Right lobe of liver (tissue), 4 donors: ENCODE measurements at regions not wholly inside any gene's neighbourhood (a gene's known extent, or its start where the extent isn't known, plus 50 kb on each side); places are given as distances from the start of the nearest gene placed in this dataset.

Source experiments
- POLR2A ChIP-seq: fragments of 450-650 bp; IDR thresholded peaks from one replicate; pipeline ENCODE4 v1.6.1; 2017; ENCODE audit warnings: antibody characterized with exemption, mild to moderate bottlenecking
- TF ChIP-seq, protein P1 (sequence below), 4 donors: fragments of 200-600 bp in 3 of 4; fragments of 450-650 bp in 1 of 4; IDR thresholded peaks; one replicate each; pipeline versions ENCODE4 v1.5.1 to v1.8.0; 2016 to 2022; ENCODE audit warnings: antibody characterized with exemption in 4 of 4, mild to moderate bottlenecking in 2 of 4
- donor health status: DM: no; HTN: no; CAD: no.
- donor health status: DM: no; HTN: no; CAD: no.
- donor health status: DM: no; HTN: yes; CAD: no.

DNA sequence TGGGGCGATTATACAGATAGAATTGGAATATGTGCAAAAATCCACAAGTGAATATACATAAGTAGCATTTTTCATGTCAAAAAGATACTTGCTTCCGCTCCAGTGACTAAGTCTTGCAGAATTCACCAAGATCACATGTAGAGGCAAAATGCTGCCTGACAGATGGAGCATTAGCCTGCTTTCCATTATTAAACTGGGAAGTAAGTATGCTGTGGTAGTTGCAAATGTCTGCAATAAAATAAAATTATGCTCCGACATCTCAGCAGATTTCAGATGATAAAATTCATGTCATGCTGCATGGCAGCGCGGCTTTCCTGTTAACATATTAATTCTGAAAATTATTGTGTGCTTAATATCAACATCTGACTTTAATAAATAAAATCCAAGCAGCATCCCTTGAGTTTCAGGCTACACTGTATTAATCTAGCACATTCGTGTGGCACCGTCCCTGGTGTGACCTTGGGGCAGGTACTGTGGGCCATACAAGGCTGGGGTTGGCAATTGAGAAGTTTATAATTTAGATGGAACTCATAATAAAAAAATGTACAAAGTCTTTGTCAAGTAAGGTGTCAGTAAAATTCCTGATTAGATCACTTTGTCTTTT is 366.4 kb upstream of the ZP4 start:
- TF ChIP-seq POLR2A, result no peak
- TF ChIP-seq, protein P1, sequence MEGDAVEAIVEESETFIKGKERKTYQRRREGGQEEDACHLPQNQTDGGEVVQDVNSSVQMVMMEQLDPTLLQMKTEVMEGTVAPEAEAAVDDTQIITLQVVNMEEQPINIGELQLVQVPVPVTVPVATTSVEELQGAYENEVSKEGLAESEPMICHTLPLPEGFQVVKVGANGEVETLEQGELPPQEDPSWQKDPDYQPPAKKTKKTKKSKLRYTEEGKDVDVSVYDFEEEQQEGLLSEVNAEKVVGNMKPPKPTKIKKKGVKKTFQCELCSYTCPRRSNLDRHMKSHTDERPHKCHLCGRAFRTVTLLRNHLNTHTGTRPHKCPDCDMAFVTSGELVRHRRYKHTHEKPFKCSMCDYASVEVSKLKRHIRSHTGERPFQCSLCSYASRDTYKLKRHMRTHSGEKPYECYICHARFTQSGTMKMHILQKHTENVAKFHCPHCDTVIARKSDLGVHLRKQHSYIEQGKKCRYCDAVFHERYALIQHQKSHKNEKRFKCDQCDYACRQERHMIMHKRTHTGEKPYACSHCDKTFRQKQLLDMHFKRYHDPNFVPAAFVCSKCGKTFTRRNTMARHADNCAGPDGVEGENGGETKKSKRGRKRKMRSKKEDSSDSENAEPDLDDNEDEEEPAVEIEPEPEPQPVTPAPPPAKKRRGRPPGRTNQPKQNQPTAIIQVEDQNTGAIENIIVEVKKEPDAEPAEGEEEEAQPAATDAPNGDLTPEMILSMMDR (IDR thresholded peaks at IDR 0.05), result no peak
